ENCODE measurements at regions not wholly inside any gene's neighbourhood (a gene's known extent, or its start where the extent isn't known, plus 50 kb on each side); places are given as distances from the start of the nearest gene placed in this dataset.
A peak's percentile ranks its signal among the peaks of the same experiment; 100 is the strongest.

DNA sequence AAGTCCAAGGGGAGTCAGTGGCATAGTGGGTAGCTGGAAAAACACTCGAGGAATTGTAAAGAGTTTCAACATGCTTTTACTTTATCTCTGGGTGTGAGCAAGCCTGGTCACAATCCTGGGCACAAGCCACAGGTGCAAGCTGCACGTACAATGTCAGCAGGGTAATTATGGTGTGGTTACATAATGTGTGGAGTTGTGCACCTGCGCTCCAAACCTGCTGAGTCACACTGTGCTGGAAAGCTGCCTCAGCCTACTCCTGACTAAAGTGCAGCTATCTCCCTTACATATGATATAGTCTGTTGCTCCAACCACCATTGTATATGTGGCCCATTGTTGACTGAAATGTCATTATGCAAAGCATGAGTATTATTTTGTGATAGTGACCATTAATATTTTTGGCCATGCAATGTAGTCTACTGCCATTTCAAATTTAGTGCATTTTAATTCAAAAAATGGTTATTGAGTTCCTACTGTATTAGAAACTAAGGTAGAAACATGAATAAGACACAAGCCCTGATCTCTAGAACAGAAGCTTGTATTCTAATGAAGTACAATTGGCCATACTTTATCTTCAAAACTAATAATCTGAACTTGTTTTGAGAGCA, 160.9 kb upstream of the SLC30A5 start:
- Histone ChIP-seq H3K4me1 (ENCODE audit: insufficient read depth, low read length, poor library complexity, severe bottlenecking) (no peaks in the 10 kb centered on the region), H3K4me2 (ENCODE audit: low read length) (no peak overlapping the region), H3K79me2 (ENCODE audit: insufficient read depth, low read depth, low read length) (no peaks in the 10 kb centered on the region), H3K4me3 (ENCODE audit: low read depth, low read length, poor library complexity, severe bottlenecking) (no peak overlapping the region), H3K9me3 (ENCODE audit: low read length) (peaks cover 29% of the 10 kb centered on the region), H3K9me2 (ENCODE audit: insufficient read depth, low read length) (no peaks in the 10 kb centered on the region), H3K27ac (ENCODE audit: low read depth, low read length, poor library complexity, severe bottlenecking) (no peak overlapping the region), H3K36me3 (ENCODE audit: insufficient read depth, low read length) (no peaks in the 10 kb centered on the region), H4K20me1 (ENCODE audit: insufficient read depth, low read length) (no peaks in the 10 kb centered on the region), H2AFZ (ENCODE audit: low read length) (no peak overlapping the region)
- ChIA-PET POLR2A (no interaction called here), CTCF (ENCODE audit: unreplicated experiment) (no interaction called here)
- no TSS peak for BruUV-seq (replicated peaks)
- no peak for TF ChIP-seq EZH2phosphoT487 (IDR thresholded peaks at IDR 0.05; ENCODE audit: borderline replicate concordance, low read depth, low read length)
- TF ChIP-seq, protein P1, sequence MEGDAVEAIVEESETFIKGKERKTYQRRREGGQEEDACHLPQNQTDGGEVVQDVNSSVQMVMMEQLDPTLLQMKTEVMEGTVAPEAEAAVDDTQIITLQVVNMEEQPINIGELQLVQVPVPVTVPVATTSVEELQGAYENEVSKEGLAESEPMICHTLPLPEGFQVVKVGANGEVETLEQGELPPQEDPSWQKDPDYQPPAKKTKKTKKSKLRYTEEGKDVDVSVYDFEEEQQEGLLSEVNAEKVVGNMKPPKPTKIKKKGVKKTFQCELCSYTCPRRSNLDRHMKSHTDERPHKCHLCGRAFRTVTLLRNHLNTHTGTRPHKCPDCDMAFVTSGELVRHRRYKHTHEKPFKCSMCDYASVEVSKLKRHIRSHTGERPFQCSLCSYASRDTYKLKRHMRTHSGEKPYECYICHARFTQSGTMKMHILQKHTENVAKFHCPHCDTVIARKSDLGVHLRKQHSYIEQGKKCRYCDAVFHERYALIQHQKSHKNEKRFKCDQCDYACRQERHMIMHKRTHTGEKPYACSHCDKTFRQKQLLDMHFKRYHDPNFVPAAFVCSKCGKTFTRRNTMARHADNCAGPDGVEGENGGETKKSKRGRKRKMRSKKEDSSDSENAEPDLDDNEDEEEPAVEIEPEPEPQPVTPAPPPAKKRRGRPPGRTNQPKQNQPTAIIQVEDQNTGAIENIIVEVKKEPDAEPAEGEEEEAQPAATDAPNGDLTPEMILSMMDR (conservative IDR thresholded peaks at IDR 0.05; ENCODE audit: low read length) = no peak
- intact Hi-C loops (cut with micrococcal nuclease; ENCODE audit: unreplicated experiment) = no loop called here
- DNase-seq (ENCODE audit: low spot score) = peak; percentile 80

DNA sequence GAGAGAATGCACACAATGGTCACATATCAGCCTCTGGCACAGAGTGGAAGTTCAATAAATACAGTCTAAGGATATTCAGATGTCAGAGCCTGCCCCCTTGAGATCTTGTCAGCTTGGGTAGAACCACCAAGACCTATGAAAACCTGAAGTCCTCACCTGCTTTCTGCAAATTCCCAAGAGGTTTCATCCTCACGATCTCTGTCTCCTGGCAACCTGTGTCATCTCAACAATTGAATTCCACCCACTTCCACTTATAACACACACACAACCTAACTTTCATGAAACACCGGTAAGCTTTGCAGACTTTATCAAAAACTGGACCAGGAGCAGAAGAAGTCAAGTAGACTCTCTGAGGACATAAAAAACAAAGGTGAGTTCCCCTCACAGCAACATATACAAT, 151.6 kb upstream of the SLC30A5 start:
- Histone ChIP-seq H3K4me2 (ENCODE audit: low read length) (no peak overlapping the region), H3K27ac (ENCODE audit: low read depth, low read length, poor library complexity, severe bottlenecking) (no peak overlapping the region), H3K4me1 (ENCODE audit: insufficient read depth, low read length, poor library complexity, severe bottlenecking) (no peaks in the 10 kb centered on the region), H4K20me1 (ENCODE audit: insufficient read depth, low read length) (no peaks in the 10 kb centered on the region), H3K4me3 (ENCODE audit: low read depth, low read length, poor library complexity, severe bottlenecking) (no peak overlapping the region), H2AFZ (ENCODE audit: low read length) (no peak overlapping the region), H3K36me3 (ENCODE audit: insufficient read depth, low read length) (no peaks in the 10 kb centered on the region), H3K9me3 (ENCODE audit: low read length) (no peaks in the 10 kb centered on the region), H3K9me2 (ENCODE audit: insufficient read depth, low read length) (no peaks in the 10 kb centered on the region), H3K79me2 (ENCODE audit: insufficient read depth, low read depth, low read length) (no peaks in the 10 kb centered on the region)
- CTCF ChIA-PET (ENCODE audit: unreplicated experiment) = no interaction called here
- POLR2A ChIA-PET = no interaction called here
- BruUV-seq (replicated peaks) = no TSS peak
- no peak for TF ChIP-seq EZH2phosphoT487 (IDR thresholded peaks at IDR 0.05; ENCODE audit: borderline replicate concordance, low read depth, low read length)
- TF ChIP-seq, protein P1 (conservative IDR thresholded peaks at IDR 0.05; ENCODE audit: low read length) = no peak
- intact Hi-C loops (cut with micrococcal nuclease; ENCODE audit: unreplicated experiment) = no loop called here
- no peak for DNase-seq (ENCODE audit: low spot score)

DNA sequence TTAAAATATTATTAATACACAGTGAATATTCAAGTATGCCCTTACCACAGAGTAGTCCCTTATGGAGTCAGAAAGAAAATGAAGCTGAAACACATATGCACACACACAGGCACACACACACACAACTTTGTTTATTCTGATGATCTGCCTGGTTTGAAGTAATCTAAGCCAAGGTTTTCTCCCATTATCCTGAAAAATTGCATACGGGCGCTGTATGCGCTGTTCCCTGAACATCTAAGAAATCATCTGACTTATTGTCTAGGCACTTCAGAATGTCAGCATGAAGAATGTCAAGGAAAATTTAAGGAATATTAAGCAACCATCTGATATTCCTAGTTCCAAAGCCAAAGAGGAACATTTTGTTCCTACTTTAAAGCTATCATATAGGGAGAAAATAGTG, 147.1 kb upstream of the SLC30A5 start:
- no peak for DNase-seq (ENCODE audit: low spot score)
- Histone ChIP-seq H4K20me1 (ENCODE audit: insufficient read depth, low read length) (no peaks in the 10 kb centered on the region), H2AFZ (ENCODE audit: low read length) (no peak overlapping the region), H3K9me2 (ENCODE audit: insufficient read depth, low read length) (no peaks in the 10 kb centered on the region), H3K4me2 (ENCODE audit: low read length) (no peak overlapping the region), H3K36me3 (ENCODE audit: insufficient read depth, low read length) (no peaks in the 10 kb centered on the region), H3K27ac (ENCODE audit: low read depth, low read length, poor library complexity, severe bottlenecking) (no peak overlapping the region), H3K4me1 (ENCODE audit: insufficient read depth, low read length, poor library complexity, severe bottlenecking) (no peaks in the 10 kb centered on the region), H3K4me3 (ENCODE audit: low read depth, low read length, poor library complexity, severe bottlenecking) (no peak overlapping the region), H3K79me2 (ENCODE audit: insufficient read depth, low read depth, low read length) (no peaks in the 10 kb centered on the region), H3K9me3 (ENCODE audit: low read length) (no peaks in the 10 kb centered on the region)
- ChIA-PET POLR2A (no interaction called here), CTCF (ENCODE audit: unreplicated experiment) (no interaction called here)
- TF ChIP-seq, protein P1 (conservative IDR thresholded peaks at IDR 0.05; ENCODE audit: low read length) = no peak
- TF ChIP-seq EZH2phosphoT487 (IDR thresholded peaks at IDR 0.05; ENCODE audit: borderline replicate concordance, low read depth, low read length) = no peak
- intact Hi-C loops (cut with micrococcal nuclease; ENCODE audit: unreplicated experiment) = no loop called here
- no TSS peak for BruUV-seq (replicated peaks)
